NCI-H748 treated with DMSO at 0.1 percent for 48 hours (cell line): ENCODE measurements at regions not wholly inside any gene's neighbourhood (a gene's known extent, or its start where the extent isn't known, plus 50 kb on each side); places are given as distances from the start of the nearest gene placed in this dataset.
"Not testable (repeated sequence)": the region's sequence is repeated elsewhere in the genome, so short reads cannot be mapped to it uniquely, and the experiment has no call there.

Experiments used
- DNase-seq: peaks from one replicate; lab custom pipeline; 2025; lab: John Stamatoyannopoulos, UW

GRCh38 chr4:174183259-174183658, 100.2 kb downstream of the FBXO8 start:
- no peak for DNase-seq

GRCh38 chr4:174181827-174182226, 101.6 kb downstream of the FBXO8 start:
- DNase-seq: no peak

GRCh38 chr4:174177536-174177935, 105.9 kb downstream of the FBXO8 start:
- DNase-seq: no peak

- not testable (repeated sequence) for DNase-seq
Observed at GRCh38 chr4:174175836-174176235, 107.6 kb downstream of the FBXO8 start.

GRCh38 chr4:174173360-174173759, 110.1 kb downstream of the FBXO8 start:
- no peak for DNase-seq

- no peak for DNase-seq
Observed at GRCh38 chr4:174172274-174172673, 111.2 kb downstream of the FBXO8 start.

- DNase-seq: no peak
Observed at GRCh38 chr4:174170906-174171305, 112.6 kb downstream of the FBXO8 start.

- DNase-seq: no peak
Observed at GRCh38 chr4:174170091-174170490, 113.4 kb downstream of the FBXO8 start.

- no peak for DNase-seq
Observed at GRCh38 chr4:174157106-174157607, 126.3 kb downstream of the FBXO8 start.

GRCh38 chr4:174156239-174156826, 127.1 kb downstream of the FBXO8 start:
- DNase-seq: peak; percentile 78

- peak; percentile 72 for DNase-seq
Observed at GRCh38 chr4:174154215-174154854, 129.1 kb downstream of the FBXO8 start.

- DNase-seq: peak; percentile 74
Observed at GRCh38 chr4:174152717-174153466, 130.6 kb downstream of the FBXO8 start.

GRCh38 chr4:174147863-174148262, 135.6 kb downstream of the FBXO8 start:
- DNase-seq: no peak

- DNase-seq: no peak
Observed at GRCh38 chr4:174144106-174144505, 139.4 kb downstream of the FBXO8 start.

GRCh38 chr4:174141876-174142275, 141.6 kb downstream of the FBXO8 start:
- DNase-seq: no peak

GRCh38 chr4:174138616-174139015, 144.9 kb downstream of the FBXO8 start:
- no peak for DNase-seq

- DNase-seq: peak; percentile 51
Observed at GRCh38 chr4:174137698-174138097, 145.8 kb downstream of the FBXO8 start.

GRCh38 chr4:174135936-174136406, 147.5 kb downstream of the FBXO8 start:
- peak; percentile 73 for DNase-seq

- no peak for DNase-seq
Observed at GRCh38 chr4:174135530-174135929, 147.9 kb downstream of the FBXO8 start.

GRCh38 chr4:174134361-174134760, 149.1 kb downstream of the FBXO8 start:
- peak; percentile 56 for DNase-seq

GRCh38 chr4:174133551-174133950, 149.9 kb downstream of the FBXO8 start:
- DNase-seq: no peak

GRCh38 chr4:174131901-174132300, 151.6 kb downstream of the FBXO8 start:
- no peak for DNase-seq

- DNase-seq: no peak
Observed at GRCh38 chr4:174122705-174123104, 160.8 kb downstream of the FBXO8 start.
